ENCODE measurements at regions not wholly inside any gene's neighbourhood (a gene's known extent, or its start where the extent isn't known, plus 50 kb on each side); places are given as distances from the start of the nearest gene placed in this dataset.
A peak's percentile ranks its signal among the peaks of the same experiment; 100 is the strongest.

DNA sequence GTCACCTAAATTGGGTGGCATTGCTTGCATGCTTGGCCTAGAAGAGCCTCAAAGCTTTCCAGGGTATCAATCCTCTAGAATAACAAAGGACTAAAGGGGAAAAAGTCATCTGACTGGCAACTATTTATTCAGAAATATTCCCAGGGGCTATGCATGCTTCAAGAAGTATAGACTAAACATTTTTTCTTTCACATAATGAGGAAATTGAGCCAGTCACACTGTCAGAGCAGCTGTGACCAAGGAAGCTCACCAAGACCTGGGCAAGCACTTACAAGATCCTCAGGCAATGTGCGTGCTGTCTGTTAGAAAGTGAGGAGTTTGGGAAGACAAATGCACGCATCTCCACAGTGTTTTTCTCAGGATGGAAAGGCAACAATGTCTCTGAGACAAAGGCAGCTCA is 747.2 kb downstream of the DIAPH3 start:
- H3K4me1 Mint-ChIP-seq: peaks cover 23% of the 10 kb centered on the region
- no peaks in the 10 kb centered on the region for H3K79me2 ChIP-seq (replicated peaks; ENCODE audit: insufficient read depth)
- H3K27ac ChIP-seq (ENCODE audit: low read depth): no peak overlapping the region
- no peaks in the 10 kb centered on the region; the same call in 1 of the 2 replicates for H3K9me2 ChIP-seq (ENCODE audit: insufficient read depth)
- ATAC-seq: peak; percentile 33; the same call in 2 of the 3 replicates
- H4K20me1 ChIP-seq (replicated peaks; ENCODE audit: insufficient read depth): no peaks in the 10 kb centered on the region
- no peaks in the 10 kb centered on the region for H3K36me3 ChIP-seq (ENCODE audit: insufficient read depth)
- no peak overlapping the region for H3K27ac Mint-ChIP-seq
- peaks cover 15% of the 10 kb centered on the region for H3K4me1 ChIP-seq (ENCODE audit: insufficient read depth)
- H3K27me3 ChIP-seq (ENCODE audit: insufficient read depth): no peaks in the 10 kb centered on the region
- H3K4me2 ChIP-seq: no peak overlapping the region
- H3F3A ChIP-seq (replicated peaks; ENCODE audit: low read depth): no peaks in the 10 kb centered on the region
- H3K4me3 Mint-ChIP-seq: no peak overlapping the region
- H3K4me3 ChIP-seq: no peak overlapping the region
- DNase-seq (ENCODE audit: low spot score): no peak
- peak overlapping the region; percentile 49; the same call in 1 of the 2 replicates for H2AFZ ChIP-seq
- peaks cover 3% of the 10 kb centered on the region; the same call in 1 of the 3 replicates for H3K9me3 Mint-ChIP-seq
- TF ChIP-seq EZH2phosphoT487 (IDR thresholded peaks at IDR 0.05; ENCODE audit: unreplicated experiment): no peak
- no peak for TF ChIP-seq STAT1 (IDR thresholded peaks at IDR 0.05; ENCODE audit: unreplicated experiment)
- TF ChIP-seq CREB1 (CRISPR knock-in tag; IDR thresholded peaks at IDR 0.05; ENCODE audit: low read depth): no peak
- TF ChIP-seq ETS1 (IDR thresholded peaks at IDR 0.05): no peak
- TF ChIP-seq NANOG (IDR thresholded peaks at IDR 0.05; ENCODE audit: borderline replicate concordance): no peak
- no peak for TF ChIP-seq CTCF (conservative IDR thresholded peaks at IDR 0.05; ENCODE audit: low read depth in 2 of 2)
- no peak for TF ChIP-seq ZNF114 (CRISPR knock-in tag; IDR thresholded peaks at IDR 0.05)
- TF ChIP-seq POLR2AphosphoS5 (IDR thresholded peaks at IDR 0.05; ENCODE audit: low read depth): no peak
- TF ChIP-seq, protein P1, sequence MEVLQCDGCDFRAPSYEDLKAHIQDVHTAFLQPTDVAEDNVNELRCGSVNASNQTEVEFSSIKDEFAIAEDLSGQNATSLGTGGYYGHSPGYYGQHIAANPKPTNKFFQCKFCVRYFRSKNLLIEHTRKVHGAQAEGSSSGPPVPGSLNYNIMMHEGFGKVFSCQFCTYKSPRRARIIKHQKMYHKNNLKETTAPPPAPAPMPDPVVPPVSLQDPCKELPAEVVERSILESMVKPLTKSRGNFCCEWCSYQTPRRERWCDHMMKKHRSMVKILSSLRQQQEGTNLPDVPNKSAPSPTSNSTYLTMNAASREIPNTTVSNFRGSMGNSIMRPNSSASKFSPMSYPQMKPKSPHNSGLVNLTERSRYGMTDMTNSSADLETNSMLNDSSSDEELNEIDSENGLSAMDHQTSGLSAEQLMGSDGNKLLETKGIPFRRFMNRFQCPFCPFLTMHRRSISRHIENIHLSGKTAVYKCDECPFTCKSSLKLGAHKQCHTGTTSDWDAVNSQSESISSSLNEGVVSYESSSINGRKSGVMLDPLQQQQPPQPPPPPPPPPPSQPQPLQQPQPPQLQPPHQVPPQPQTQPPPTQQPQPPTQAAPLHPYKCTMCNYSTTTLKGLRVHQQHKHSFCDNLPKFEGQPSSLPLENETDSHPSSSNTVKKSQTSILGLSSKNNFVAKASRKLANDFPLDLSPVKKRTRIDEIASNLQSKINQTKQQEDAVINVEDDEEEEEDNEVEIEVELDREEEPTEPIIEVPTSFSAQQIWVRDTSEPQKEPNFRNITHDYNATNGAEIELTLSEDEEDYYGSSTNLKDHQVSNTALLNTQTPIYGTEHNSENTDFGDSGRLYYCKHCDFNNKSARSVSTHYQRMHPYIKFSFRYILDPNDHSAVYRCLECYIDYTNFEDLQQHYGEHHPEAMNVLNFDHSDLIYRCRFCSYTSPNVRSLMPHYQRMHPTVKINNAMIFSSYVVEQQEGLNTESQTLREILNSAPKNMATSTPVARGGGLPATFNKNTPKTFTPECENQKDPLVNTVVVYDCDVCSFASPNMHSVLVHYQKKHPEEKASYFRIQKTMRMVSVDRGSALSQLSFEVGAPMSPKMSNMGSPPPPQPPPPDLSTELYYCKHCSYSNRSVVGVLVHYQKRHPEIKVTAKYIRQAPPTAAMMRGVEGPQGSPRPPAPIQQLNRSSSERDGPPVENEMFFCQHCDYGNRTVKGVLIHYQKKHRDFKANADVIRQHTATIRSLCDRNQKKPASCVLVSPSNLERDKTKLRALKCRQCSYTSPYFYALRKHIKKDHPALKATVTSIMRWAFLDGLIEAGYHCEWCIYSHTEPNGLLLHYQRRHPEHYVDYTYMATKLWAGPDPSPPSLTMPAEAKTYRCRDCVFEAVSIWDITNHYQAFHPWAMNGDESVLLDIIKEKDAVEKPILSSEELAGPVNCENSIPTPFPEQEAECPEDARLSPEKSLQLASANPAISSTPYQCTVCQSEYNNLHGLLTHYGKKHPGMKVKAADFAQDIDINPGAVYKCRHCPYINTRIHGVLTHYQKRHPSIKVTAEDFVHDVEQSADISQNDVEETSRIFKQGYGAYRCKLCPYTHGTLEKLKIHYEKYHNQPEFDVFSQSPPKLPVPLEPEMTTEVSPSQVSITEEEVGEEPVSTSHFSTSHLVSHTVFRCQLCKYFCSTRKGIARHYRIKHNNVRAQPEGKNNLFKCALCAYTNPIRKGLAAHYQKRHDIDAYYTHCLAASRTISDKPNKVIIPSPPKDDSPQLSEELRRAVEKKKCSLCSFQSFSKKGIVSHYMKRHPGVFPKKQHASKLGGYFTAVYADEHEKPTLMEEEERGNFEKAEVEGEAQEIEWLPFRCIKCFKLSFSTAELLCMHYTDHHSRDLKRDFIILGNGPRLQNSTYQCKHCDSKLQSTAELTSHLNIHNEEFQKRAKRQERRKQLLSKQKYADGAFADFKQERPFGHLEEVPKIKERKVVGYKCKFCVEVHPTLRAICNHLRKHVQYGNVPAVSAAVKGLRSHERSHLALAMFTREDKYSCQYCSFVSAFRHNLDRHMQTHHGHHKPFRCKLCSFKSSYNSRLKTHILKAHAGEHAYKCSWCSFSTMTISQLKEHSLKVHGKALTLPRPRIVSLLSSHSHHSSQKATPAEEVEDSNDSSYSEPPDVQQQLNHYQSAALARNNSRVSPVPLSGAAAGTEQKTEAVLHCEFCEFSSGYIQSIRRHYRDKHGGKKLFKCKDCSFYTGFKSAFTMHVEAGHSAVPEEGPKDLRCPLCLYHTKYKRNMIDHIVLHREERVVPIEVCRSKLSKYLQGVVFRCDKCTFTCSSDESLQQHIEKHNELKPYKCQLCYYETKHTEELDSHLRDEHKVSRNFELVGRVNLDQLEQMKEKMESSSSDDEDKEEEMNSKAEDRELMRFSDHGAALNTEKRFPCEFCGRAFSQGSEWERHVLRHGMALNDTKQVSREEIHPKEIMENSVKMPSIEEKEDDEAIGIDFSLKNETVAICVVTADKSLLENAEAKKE (CRISPR knock-in tag; IDR thresholded peaks at IDR 0.05): no peak
- TF ChIP-seq JUNB (IDR thresholded peaks at IDR 0.05; ENCODE audit: unreplicated experiment): no peak
- TF ChIP-seq, protein P2, sequence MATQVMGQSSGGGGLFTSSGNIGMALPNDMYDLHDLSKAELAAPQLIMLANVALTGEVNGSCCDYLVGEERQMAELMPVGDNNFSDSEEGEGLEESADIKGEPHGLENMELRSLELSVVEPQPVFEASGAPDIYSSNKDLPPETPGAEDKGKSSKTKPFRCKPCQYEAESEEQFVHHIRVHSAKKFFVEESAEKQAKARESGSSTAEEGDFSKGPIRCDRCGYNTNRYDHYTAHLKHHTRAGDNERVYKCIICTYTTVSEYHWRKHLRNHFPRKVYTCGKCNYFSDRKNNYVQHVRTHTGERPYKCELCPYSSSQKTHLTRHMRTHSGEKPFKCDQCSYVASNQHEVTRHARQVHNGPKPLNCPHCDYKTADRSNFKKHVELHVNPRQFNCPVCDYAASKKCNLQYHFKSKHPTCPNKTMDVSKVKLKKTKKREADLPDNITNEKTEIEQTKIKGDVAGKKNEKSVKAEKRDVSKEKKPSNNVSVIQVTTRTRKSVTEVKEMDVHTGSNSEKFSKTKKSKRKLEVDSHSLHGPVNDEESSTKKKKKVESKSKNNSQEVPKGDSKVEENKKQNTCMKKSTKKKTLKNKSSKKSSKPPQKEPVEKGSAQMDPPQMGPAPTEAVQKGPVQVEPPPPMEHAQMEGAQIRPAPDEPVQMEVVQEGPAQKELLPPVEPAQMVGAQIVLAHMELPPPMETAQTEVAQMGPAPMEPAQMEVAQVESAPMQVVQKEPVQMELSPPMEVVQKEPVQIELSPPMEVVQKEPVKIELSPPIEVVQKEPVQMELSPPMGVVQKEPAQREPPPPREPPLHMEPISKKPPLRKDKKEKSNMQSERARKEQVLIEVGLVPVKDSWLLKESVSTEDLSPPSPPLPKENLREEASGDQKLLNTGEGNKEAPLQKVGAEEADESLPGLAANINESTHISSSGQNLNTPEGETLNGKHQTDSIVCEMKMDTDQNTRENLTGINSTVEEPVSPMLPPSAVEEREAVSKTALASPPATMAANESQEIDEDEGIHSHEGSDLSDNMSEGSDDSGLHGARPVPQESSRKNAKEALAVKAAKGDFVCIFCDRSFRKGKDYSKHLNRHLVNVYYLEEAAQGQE (IDR thresholded peaks at IDR 0.05; ENCODE audit: unreplicated experiment): no peak
- TF ChIP-seq ZNF331 (CRISPR knock-in tag; IDR thresholded peaks at IDR 0.05; ENCODE audit: low read depth): no peak
- no peak for TF ChIP-seq EZH2 (IDR thresholded peaks at IDR 0.05; ENCODE audit: low read depth, unreplicated experiment)
- peaks cover 2% of the 10 kb centered on the region for H3K27me3 Mint-ChIP-seq (ENCODE audit: insufficient read depth, low read depth, poor library complexity)
- H3K36me3 Mint-ChIP-seq (ENCODE audit: low read depth): peaks cover 9% of the 10 kb centered on the region

All from GM23338 (cell line).